Astrocyte (in vitro differentiated cells and primary cell): ENCODE measurements at regions not wholly inside any gene's neighbourhood (a gene's known extent, or its start where the extent isn't known, plus 50 kb on each side); places are given as distances from the start of the nearest gene placed in this dataset.
"Not testable (repeated sequence)": the region's sequence is repeated elsewhere in the genome, so short reads cannot be mapped to it uniquely, and the experiment has no call there.

ENCODE experiments used
- DNase-seq: peaks from one replicate; pipeline ENCODE4 v3.0.0-alpha.2; 2010; ENCODE audit warnings: low read depth
- FAIRE-seq: peaks from 2 replicates; lab custom pipeline; 2011; peaks lifted over from hg19 to GRCh38; lab: Jason Lieb, UNC
- H2AFZ ChIP-seq: 2 replicates; pipeline ENCODE4 v1.6.0; 2012; ENCODE audit warnings: low read depth, low read length, inconsistent platforms
- H3K27ac ChIP-seq: 2 replicates; pipeline ENCODE4 v1.5.1; 2011; ENCODE audit warnings: low read depth, low read length, inconsistent platforms
- H3K27me3 ChIP-seq: 2 replicates; pipeline ENCODE4 v1.6.0; 2011; ENCODE audit warnings: low read length, inconsistent platforms; ENCODE audit not compliant: insufficient read depth
- H3K36me3 ChIP-seq: 2 replicates; pipeline ENCODE4 v1.5.1; 2011; ENCODE audit warnings: low read length, inconsistent platforms; ENCODE audit not compliant: insufficient read depth
- H3K4me1 ChIP-seq: 2 replicates; pipeline ENCODE4 v1.5.1; 2011; ENCODE audit warnings: low read length, inconsistent platforms; ENCODE audit not compliant: insufficient read depth
- H3K4me2 ChIP-seq: 2 replicates; pipeline ENCODE4 v1.6.0; 2012; ENCODE audit warnings: low read length, inconsistent platforms
- H3K4me3 ChIP-seq: 2 replicates; pipeline ENCODE4 v1.5.1; 2011; ENCODE audit warnings: low read depth, mild to moderate bottlenecking, low read length, inconsistent platforms; ENCODE audit not compliant: insufficient read depth
- H3K79me2 ChIP-seq: 2 replicates; pipeline ENCODE4 v1.6.0; 2012; ENCODE audit warnings: mild to moderate bottlenecking, low read length, inconsistent platforms; ENCODE audit not compliant: insufficient read depth
- H3K9ac ChIP-seq: 2 replicates; pipeline ENCODE4 v1.6.0; 2012; ENCODE audit warnings: mild to moderate bottlenecking, low read length, inconsistent platforms
- H3K9me3 ChIP-seq: 2 replicates; pipeline ENCODE4 v1.5.1; 2012; ENCODE audit warnings: low read depth, mild to moderate bottlenecking, low read length, inconsistent platforms; ENCODE audit not compliant: insufficient read depth
- H4K20me1 ChIP-seq: 2 replicates; pipeline ENCODE4 v1.6.0; 2012; ENCODE audit warnings: low read length, inconsistent platforms; ENCODE audit not compliant: insufficient read depth
- H3K27ac Mint-ChIP-seq: one replicate; pipeline ENCODE4 v1.8.0; 2021; ENCODE audit warnings: mild to moderate bottlenecking, mixed read lengths; ENCODE audit not compliant: unreplicated experiment
- H3K27me3 Mint-ChIP-seq: one replicate; pipeline ENCODE4 v1.8.0; 2021; ENCODE audit warnings: low read depth, mixed read lengths; ENCODE audit not compliant: unreplicated experiment
- H3K36me3 Mint-ChIP-seq: one replicate; pipeline ENCODE4 v1.8.0; 2021; ENCODE audit warnings: low read depth, mixed read lengths; ENCODE audit not compliant: unreplicated experiment
- H3K4me1 Mint-ChIP-seq: one replicate; pipeline ENCODE4 v1.8.0; 2021; ENCODE audit warnings: low read depth, mixed read lengths; ENCODE audit not compliant: unreplicated experiment
- H3K4me3 Mint-ChIP-seq: one replicate; pipeline ENCODE4 v1.8.0; 2021; ENCODE audit warnings: mild to moderate bottlenecking, moderate library complexity, mixed read lengths; ENCODE audit not compliant: unreplicated experiment
- H3K9me3 Mint-ChIP-seq: one replicate; pipeline ENCODE4 v1.8.0; 2021; ENCODE audit warnings: mild to moderate bottlenecking, mixed read lengths; ENCODE audit not compliant: unreplicated experiment
- CTCF ChIP-seq: IDR thresholded peaks from 2 replicates; pipeline ENCODE4 v1.5.1; 2011; ENCODE audit warnings: low read depth, mild to moderate bottlenecking, inconsistent platforms, low read length, moderate library complexity; ENCODE audit not compliant: insufficient read depth
- EZH2 ChIP-seq: IDR thresholded peaks from 2 replicates; pipeline ENCODE4 v1.6.1; 2012; ENCODE audit warnings: mild to moderate bottlenecking, low read length, inconsistent platforms; ENCODE audit not compliant: insufficient read depth

GRCh38 chr13:99093997-99094396, 106.7 kb upstream of the UBAC2 start:
- H3K27me3 Mint-ChIP-seq: peaks cover 3% of the 10 kb centered on the region
- H3K4me3 Mint-ChIP-seq: no peak overlapping the region
- Histone ChIP-seq H3K9ac (no peak overlapping the region), H3K27me3 (peaks cover 5% of the 10 kb centered on the region), H3K4me2 (no peak overlapping the region), H2AFZ (no peak overlapping the region), H4K20me1 (no peaks in the 10 kb centered on the region), H3K4me1 (no peaks in the 10 kb centered on the region), H3K79me2 (no peaks in the 10 kb centered on the region), H3K36me3 (no peaks in the 10 kb centered on the region), H3K9me3 (no peaks in the 10 kb centered on the region), H3K4me3 (no peak overlapping the region), H3K27ac (no peak overlapping the region)
- FAIRE-seq (no peak), DNase-seq (no peak)
- TF ChIP-seq EZH2 (no peak), CTCF (no peak)
- no peaks in the 10 kb centered on the region for H3K36me3 Mint-ChIP-seq
- no peaks in the 10 kb centered on the region for H3K4me1 Mint-ChIP-seq
- no peak overlapping the region for H3K27ac Mint-ChIP-seq
- no peaks in the 10 kb centered on the region for H3K9me3 Mint-ChIP-seq

- not testable (repeated sequence) for H3K36me3 ChIP-seq, H2AFZ ChIP-seq, H3K4me3 Mint-ChIP-seq, H3K9me3 Mint-ChIP-seq, H3K36me3 Mint-ChIP-seq, H3K27me3 Mint-ChIP-seq, H3K9ac ChIP-seq, FAIRE-seq, H3K4me1 ChIP-seq, H3K9me3 ChIP-seq, H4K20me1 ChIP-seq, H3K27ac ChIP-seq, DNase-seq, H3K4me1 Mint-ChIP-seq, H3K27me3 ChIP-seq, H3K4me2 ChIP-seq, H3K27ac Mint-ChIP-seq, H3K79me2 ChIP-seq, H3K4me3 ChIP-seq
Observed at GRCh38 chr13:99101831-99102230, 98.8 kb upstream of the UBAC2 start.

- TF ChIP-seq CTCF (no peak), EZH2 (no peak)
- no peaks in the 10 kb centered on the region for H3K9me3 Mint-ChIP-seq
- H3K27me3 Mint-ChIP-seq: peaks cover 2% of the 10 kb centered on the region
- Histone ChIP-seq H3K27ac (no peak overlapping the region), H3K4me1 (no peaks in the 10 kb centered on the region), H2AFZ (peak overlapping the region; percentile 42), H3K9me3 (no peaks in the 10 kb centered on the region), H3K36me3 (no peaks in the 10 kb centered on the region), H3K4me3 (no peak overlapping the region), H3K79me2 (no peaks in the 10 kb centered on the region), H3K27me3 (peaks cover 3% of the 10 kb centered on the region), H4K20me1 (no peaks in the 10 kb centered on the region), H3K9ac (no peak overlapping the region), H3K4me2 (no peak overlapping the region)
- FAIRE-seq (no peak), DNase-seq (no peak)
- no peak overlapping the region for H3K4me3 Mint-ChIP-seq
- no peak overlapping the region for H3K27ac Mint-ChIP-seq
- no peaks in the 10 kb centered on the region for H3K36me3 Mint-ChIP-seq
- no peaks in the 10 kb centered on the region for H3K4me1 Mint-ChIP-seq
Observed at GRCh38 chr13:99103536-99103935, 97.1 kb upstream of the UBAC2 start.
